ENCODE measurements at regions not wholly inside any gene's neighbourhood (a gene's known extent, or its start where the extent isn't known, plus 50 kb on each side); places are given as distances from the start of the nearest gene placed in this dataset.
"Not testable (repeated sequence)": the region's sequence is repeated elsewhere in the genome, so short reads cannot be mapped to it uniquely, and the experiment has no call there.

- no peak for DNase-seq
- Mint-ChIP-seq H3K4me3 (ENCODE audit: unreplicated experiment) (no peak overlapping the region), H3K4me1 (ENCODE audit: low read depth, unreplicated experiment) (no peaks in the 10 kb centered on the region), H3K27me3 (ENCODE audit: unreplicated experiment) (no peaks in the 10 kb centered on the region), H3K9me3 (ENCODE audit: unreplicated experiment) (peaks cover 2% of the 10 kb centered on the region), H3K27ac (ENCODE audit: unreplicated experiment) (no peak overlapping the region), H3K36me3 (ENCODE audit: unreplicated experiment) (no peaks in the 10 kb centered on the region)
- TF ChIP-seq CTCF (IDR thresholded peaks at IDR 0.05; ENCODE audit: partially characterized antibody, unreplicated experiment) = no peak
Measured at GRCh38 chr10:21445163-21445562, 80.3 kb downstream of the SKIDA1 start.

- Mint-ChIP-seq H3K27ac (ENCODE audit: unreplicated experiment) (no peak overlapping the region), H3K27me3 (ENCODE audit: unreplicated experiment) (no peaks in the 10 kb centered on the region), H3K36me3 (ENCODE audit: unreplicated experiment) (no peaks in the 10 kb centered on the region), H3K4me1 (ENCODE audit: low read depth, unreplicated experiment) (no peaks in the 10 kb centered on the region), H3K4me3 (ENCODE audit: unreplicated experiment) (no peak overlapping the region), H3K9me3 (ENCODE audit: unreplicated experiment) (no peaks in the 10 kb centered on the region)
- DNase-seq = no peak
- TF ChIP-seq CTCF (IDR thresholded peaks at IDR 0.05; ENCODE audit: partially characterized antibody, unreplicated experiment) = no peak
Measured at GRCh38 chr10:21441625-21442024, 83.9 kb downstream of the SKIDA1 start.

GRCh38 chr10:21438914-21439313 is 86.6 kb downstream of the SKIDA1 start:
- H3K27ac Mint-ChIP-seq (ENCODE audit: unreplicated experiment); H3K9me3 Mint-ChIP-seq (ENCODE audit: unreplicated experiment); H3K27me3 Mint-ChIP-seq (ENCODE audit: unreplicated experiment); H3K4me1 Mint-ChIP-seq (ENCODE audit: low read depth, unreplicated experiment); H3K36me3 Mint-ChIP-seq (ENCODE audit: unreplicated experiment); DNase-seq; H3K4me3 Mint-ChIP-seq (ENCODE audit: unreplicated experiment): not testable (repeated sequence)

GRCh38 chr10:21437770-21438382 is 87.6 kb downstream of the SKIDA1 start:
- Mint-ChIP-seq H3K27ac (ENCODE audit: unreplicated experiment) (no peak overlapping the region), H3K9me3 (ENCODE audit: unreplicated experiment) (no peaks in the 10 kb centered on the region), H3K4me3 (ENCODE audit: unreplicated experiment) (no peak overlapping the region), H3K27me3 (ENCODE audit: unreplicated experiment) (peaks cover 2% of the 10 kb centered on the region), H3K4me1 (ENCODE audit: low read depth, unreplicated experiment) (no peaks in the 10 kb centered on the region), H3K36me3 (ENCODE audit: unreplicated experiment) (no peaks in the 10 kb centered on the region)
- no peak for DNase-seq
- no peak for TF ChIP-seq CTCF (IDR thresholded peaks at IDR 0.05; ENCODE audit: partially characterized antibody, unreplicated experiment)

GRCh38 chr10:21432266-21432665 is 93.2 kb downstream of the SKIDA1 start:
- peaks cover 7% of the 10 kb centered on the region for H3K9me3 Mint-ChIP-seq (ENCODE audit: unreplicated experiment)
- H3K4me1 Mint-ChIP-seq (ENCODE audit: low read depth, unreplicated experiment) = no peaks in the 10 kb centered on the region
- DNase-seq = no peak
- TF ChIP-seq CTCF (IDR thresholded peaks at IDR 0.05; ENCODE audit: partially characterized antibody, unreplicated experiment) = no peak
- H3K27me3 Mint-ChIP-seq (ENCODE audit: unreplicated experiment) = peaks cover 4% of the 10 kb centered on the region
- H3K27ac Mint-ChIP-seq (ENCODE audit: unreplicated experiment) = no peak overlapping the region
- peaks cover 2% of the 10 kb centered on the region for H3K36me3 Mint-ChIP-seq (ENCODE audit: unreplicated experiment)
- H3K4me3 Mint-ChIP-seq (ENCODE audit: unreplicated experiment) = no peak overlapping the region
